ENCODE measurements at regions not wholly inside any gene's neighbourhood (a gene's known extent, or its start where the extent isn't known, plus 50 kb on each side); places are given as distances from the start of the nearest gene placed in this dataset.

DNA sequence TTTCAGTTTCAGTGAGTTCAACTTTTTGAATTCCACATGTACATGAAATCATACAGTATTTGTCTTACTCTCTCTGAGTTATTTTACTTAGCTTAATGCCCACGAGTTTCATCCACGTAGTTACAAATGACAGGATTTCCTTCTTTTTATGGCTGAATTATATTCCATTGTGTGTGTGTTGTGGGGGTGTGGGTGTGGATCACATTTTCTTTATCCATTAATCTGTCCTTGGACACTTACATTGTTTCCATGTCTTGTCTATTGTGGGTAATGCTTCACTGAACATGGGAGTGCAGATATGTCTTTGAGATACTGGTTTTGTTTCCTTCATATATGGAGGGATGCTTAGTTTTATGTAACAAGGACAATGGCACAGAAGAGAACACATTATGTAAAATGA lies 63.5 kb upstream of the TMTC1 start:
- no peak for FAIRE-seq
- no peak for DNase-seq (ENCODE audit: low read depth)
- H3K36me3 ChIP-seq (ENCODE audit: control insufficient read depth, insufficient read depth, low read length) = no peaks in the 10 kb centered on the region
- H3K27me3 ChIP-seq (ENCODE audit: control insufficient read depth, insufficient read depth, low read length) = no peaks in the 10 kb centered on the region
- H3K4me3 ChIP-seq (ENCODE audit: low read depth, low read length) = no peak overlapping the region
- TF ChIP-seq, protein P1, sequence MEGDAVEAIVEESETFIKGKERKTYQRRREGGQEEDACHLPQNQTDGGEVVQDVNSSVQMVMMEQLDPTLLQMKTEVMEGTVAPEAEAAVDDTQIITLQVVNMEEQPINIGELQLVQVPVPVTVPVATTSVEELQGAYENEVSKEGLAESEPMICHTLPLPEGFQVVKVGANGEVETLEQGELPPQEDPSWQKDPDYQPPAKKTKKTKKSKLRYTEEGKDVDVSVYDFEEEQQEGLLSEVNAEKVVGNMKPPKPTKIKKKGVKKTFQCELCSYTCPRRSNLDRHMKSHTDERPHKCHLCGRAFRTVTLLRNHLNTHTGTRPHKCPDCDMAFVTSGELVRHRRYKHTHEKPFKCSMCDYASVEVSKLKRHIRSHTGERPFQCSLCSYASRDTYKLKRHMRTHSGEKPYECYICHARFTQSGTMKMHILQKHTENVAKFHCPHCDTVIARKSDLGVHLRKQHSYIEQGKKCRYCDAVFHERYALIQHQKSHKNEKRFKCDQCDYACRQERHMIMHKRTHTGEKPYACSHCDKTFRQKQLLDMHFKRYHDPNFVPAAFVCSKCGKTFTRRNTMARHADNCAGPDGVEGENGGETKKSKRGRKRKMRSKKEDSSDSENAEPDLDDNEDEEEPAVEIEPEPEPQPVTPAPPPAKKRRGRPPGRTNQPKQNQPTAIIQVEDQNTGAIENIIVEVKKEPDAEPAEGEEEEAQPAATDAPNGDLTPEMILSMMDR (IDR thresholded peaks at IDR 0.05; ENCODE audit: insufficient read depth, low read length, severe bottlenecking) = no peak

DNA sequence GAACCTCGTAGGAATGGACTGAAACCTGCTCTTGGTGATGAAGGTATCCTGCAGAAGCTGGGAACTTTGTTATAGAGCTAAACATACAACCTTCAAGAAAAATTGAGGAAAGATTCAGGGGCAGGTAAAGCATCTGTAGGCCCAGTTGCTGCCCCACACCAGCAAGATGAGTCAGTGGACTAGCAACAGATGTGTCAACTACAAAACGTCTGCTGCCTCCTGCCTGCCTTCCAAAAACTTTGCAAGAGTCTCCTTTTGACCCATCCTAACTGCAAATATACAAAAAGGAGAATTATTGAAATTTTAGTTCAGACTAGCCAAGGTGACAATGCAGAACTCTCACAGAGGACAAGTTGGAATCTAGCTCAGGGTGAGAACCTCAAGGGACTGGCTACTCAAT lies 60.9 kb upstream of the TMTC1 start:
- DNase-seq (ENCODE audit: low read depth) = peak; percentile 39
- Histone ChIP-seq H3K36me3 (ENCODE audit: control insufficient read depth, insufficient read depth, low read length) (no peaks in the 10 kb centered on the region), H3K4me3 (ENCODE audit: low read depth, low read length) (no peak overlapping the region), H3K27me3 (ENCODE audit: control insufficient read depth, insufficient read depth, low read length) (no peaks in the 10 kb centered on the region)
- TF ChIP-seq, protein P1 (IDR thresholded peaks at IDR 0.05; ENCODE audit: insufficient read depth, low read length, severe bottlenecking) = no peak
- FAIRE-seq = no peak

DNA sequence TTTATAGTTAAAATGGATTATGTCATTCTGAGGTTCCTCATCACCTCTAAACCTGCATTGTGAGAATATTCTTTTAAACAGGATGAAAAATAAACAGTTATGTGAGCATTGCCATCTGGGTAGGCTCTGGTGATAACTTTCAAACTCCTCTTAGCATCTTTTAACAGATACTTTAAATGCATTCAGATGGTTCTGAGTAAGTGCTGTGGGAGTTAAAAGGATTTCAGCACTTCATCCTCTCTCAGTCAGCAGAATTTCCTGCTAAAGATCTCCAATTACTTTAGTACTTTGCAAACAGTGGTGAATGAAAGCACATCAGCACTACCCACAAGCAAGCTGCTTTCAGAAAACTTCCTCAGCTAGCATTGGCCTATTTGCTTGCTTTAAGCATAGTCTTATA lies 59.3 kb upstream of the TMTC1 start:
- TF ChIP-seq, protein P1 (IDR thresholded peaks at IDR 0.05; ENCODE audit: insufficient read depth, low read length, severe bottlenecking) = no peak
- no peak overlapping the region for H3K4me3 ChIP-seq (ENCODE audit: low read depth, low read length)
- H3K36me3 ChIP-seq (ENCODE audit: control insufficient read depth, insufficient read depth, low read length) = no peaks in the 10 kb centered on the region
- FAIRE-seq (no peak), DNase-seq (ENCODE audit: low read depth) (no peak)
- no peaks in the 10 kb centered on the region for H3K27me3 ChIP-seq (ENCODE audit: control insufficient read depth, insufficient read depth, low read length)

DNA sequence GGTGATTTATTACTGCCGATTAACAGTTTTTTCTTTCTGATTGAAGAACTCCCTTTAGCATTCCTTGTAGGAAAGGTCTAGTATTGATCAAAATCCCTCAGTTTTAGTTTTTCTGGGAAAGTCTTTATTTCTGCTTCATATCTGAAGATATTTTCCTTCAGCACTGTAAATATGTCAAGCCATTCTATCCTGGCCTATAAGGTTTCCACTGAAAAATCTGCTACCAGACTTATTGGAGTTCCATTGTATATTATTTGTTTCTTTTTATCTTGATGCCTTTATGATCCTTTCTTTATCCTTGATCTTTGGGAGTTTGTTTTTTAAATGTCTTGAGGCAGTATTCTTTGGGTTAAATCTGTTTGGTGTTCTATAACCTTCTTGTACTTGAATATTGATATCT lies 55.0 kb upstream of the TMTC1 start:
- DNase-seq (ENCODE audit: low read depth) (no peak), FAIRE-seq (no peak)
- Histone ChIP-seq H3K27me3 (ENCODE audit: control insufficient read depth, insufficient read depth, low read length) (no peaks in the 10 kb centered on the region), H3K4me3 (ENCODE audit: low read depth, low read length) (no peak overlapping the region), H3K36me3 (ENCODE audit: control insufficient read depth, insufficient read depth, low read length) (no peaks in the 10 kb centered on the region)
- TF ChIP-seq, protein P1 (IDR thresholded peaks at IDR 0.05; ENCODE audit: insufficient read depth, low read length, severe bottlenecking) = no peak
